B cell (primary cell): ENCODE measurements at regions not wholly inside any gene's neighbourhood (a gene's known extent, or its start where the extent isn't known, plus 50 kb on each side); places are given as distances from the start of the nearest gene placed in this dataset.

Experiments used
- ATAC-seq: fragments of 200-7000 bp; cut with Tn5 transposase; one replicate; pipeline ENCODE4 v1.10.0; 2021; ENCODE audit warnings: low read depth, mild to moderate bottlenecking, moderate number of reproducible peaks, moderate library complexity
- CTCF ChIA-PET: fragments of 350-600 bp; sonication (Branson Sonifier 250); formaldehyde crosslinking; loops from one replicate; lab custom pipeline; 2021; ENCODE audit warnings: antibody characterized with exemption, inconsistent platforms; lab: Charles Lee
- POLR2A ChIA-PET: fragments of 350-600 bp; sonication (Branson Sonifier 250); formaldehyde crosslinking; loops from one replicate; lab custom pipeline; 2021; ENCODE audit warnings: antibody characterized with exemption; lab: Charles Lee
- DNase-seq: peaks from one replicate; pipeline ENCODE4 v3.0.0; 2013
- H2AFZ ChIP-seq: 2 replicates; pipeline ENCODE4 v1.6.1; 2012; ENCODE audit warnings: mild to moderate bottlenecking, low read depth, low read length; ENCODE audit not compliant: insufficient read depth, poor library complexity, severe bottlenecking
- H3K27ac ChIP-seq, 2 donors: 1 replicate in 1 of 2; 2 replicates in 1 of 2; pipeline ENCODE4 v1.5.1; 2012 to 2013; ENCODE audit warnings: low read length in 2 of 2, mild to moderate bottlenecking in 2 of 2, moderate library complexity in 1 of 2
- H3K27me3 ChIP-seq, 4 experiments: fragments of 200-600 bp in 1 of 4; sonication (generic) in 1 of 4; replicated peaks in 1 of 4; 1 replicate in 2 of 4; 2 replicates in 2 of 4; pipeline versions ENCODE4 v1.6.1 to v1.7.0; 2013 to 2016; ENCODE audit warnings: low read length in 3 of 4, mild to moderate bottlenecking in 2 of 4, mixed read lengths in 1 of 4, moderate library complexity in 1 of 4; ENCODE audit not compliant: insufficient read depth in 4 of 4, control insufficient read depth in 3 of 4; ENCODE audit errors: control extremely low read depth in 1 of 4
- H3K36me3 ChIP-seq, 2 experiments: replicated peaks in 1 of 2; 1 replicate in 1 of 2; 2 replicates in 1 of 2; pipeline versions ENCODE4 v1.6.1 to v1.7.1; 2013; ENCODE audit warnings: low read length in 1 of 2; ENCODE audit not compliant: insufficient read depth in 2 of 2, control insufficient read depth in 1 of 2; ENCODE audit errors: control extremely low read depth in 1 of 2, extremely low read depth in 1 of 2
- H3K4me1 ChIP-seq, 2 donors: fragments of 200-600 bp in 1 of 2; sonication (generic) in 1 of 2; 1 replicate in 1 of 2; 2 replicates in 1 of 2; pipeline versions ENCODE4 v1.5.1 to v1.6.1; 2013 to 2017; ENCODE audit warnings: low read length in 2 of 2; ENCODE audit not compliant: control insufficient read depth in 2 of 2, insufficient read depth in 2 of 2
- H3K4me2 ChIP-seq: replicated peaks from 2 replicates; pipeline ENCODE3; 2012; ENCODE audit warnings: mild to moderate bottlenecking, low read depth, low read length; ENCODE audit not compliant: poor library complexity, severe bottlenecking
- H3K4me3 ChIP-seq, 5 experiments: fragments of 200-600 bp in 1 of 5; sonication (generic) in 1 of 5; 1 replicate in 3 of 5; 2 replicates in 2 of 5; pipeline versions ENCODE4 v1.5.1 to v1.7.0; 2011 to 2016; ENCODE audit warnings: low read length in 4 of 5, mild to moderate bottlenecking in 4 of 5, low read depth in 2 of 5, control low read depth in 1 of 5, moderate library complexity in 1 of 5; ENCODE audit not compliant: insufficient read depth in 1 of 5; ENCODE audit errors: control extremely low read depth in 1 of 5, extremely low read depth in 1 of 5
- H3K79me2 ChIP-seq: fragments of 200-600 bp; sonication (generic); one replicate; pipeline ENCODE4 v1.6.0; 2016; ENCODE audit warnings: low read length; ENCODE audit not compliant: control insufficient read depth, insufficient read depth
- H3K9ac ChIP-seq: fragments of 200-600 bp; sonication (generic); 2 replicates; pipeline ENCODE4 v1.6.1; 2017; ENCODE audit warnings: mild to moderate bottlenecking, low read length, moderate library complexity
- H3K9me3 ChIP-seq, 3 donors: one replicate each; pipeline versions ENCODE4 v1.6.1 to v1.7.1; 2013; ENCODE audit warnings: low read length in 2 of 3; ENCODE audit not compliant: control insufficient read depth in 2 of 3, insufficient read depth in 1 of 3; ENCODE audit errors: control extremely low read depth in 1 of 3
- H4K20me1 ChIP-seq: 2 replicates; pipeline ENCODE4 v1.6.0; 2012; ENCODE audit warnings: mild to moderate bottlenecking, low read length; ENCODE audit not compliant: insufficient read depth, control insufficient read depth, poor library complexity, severe bottlenecking
- H3K27ac Mint-ChIP-seq: one replicate; pipeline ENCODE4 v1.8.0; 2021; ENCODE audit warnings: mixed read lengths
- H3K27me3 Mint-ChIP-seq: one replicate; pipeline ENCODE4 v1.8.0; 2021; ENCODE audit warnings: mixed read lengths
- H3K4me1 Mint-ChIP-seq: one replicate; pipeline ENCODE4 v1.8.0; 2021; ENCODE audit warnings: mixed read lengths
- H3K4me3 Mint-ChIP-seq: one replicate; pipeline ENCODE4 v1.8.0; 2021; ENCODE audit warnings: mixed read lengths
- H3K9me3 Mint-ChIP-seq: one replicate; pipeline ENCODE4 v1.8.0; 2022; ENCODE audit warnings: mixed read lengths; ENCODE audit not compliant: insufficient read depth
- CTCF ChIP-seq: fragments of 200-600 bp; IDR thresholded peaks from one replicate; pipeline ENCODE4 v1.8.0; 2022; ENCODE audit warnings: antibody characterized with exemption, mild to moderate bottlenecking
- EZH2 ChIP-seq: IDR thresholded peaks from 2 replicates; pipeline ENCODE4 v1.6.1; 2012; ENCODE audit warnings: borderline replicate concordance, low read depth, mild to moderate bottlenecking, moderate library complexity, low read length; ENCODE audit not compliant: insufficient read depth, poor library complexity, severe bottlenecking
- WGBS: methylation state at CpG from one replicate; pipeline ENCODE4 v1.1.5; 2013; ENCODE audit warnings: missing lambda C conversion rate; ENCODE audit not compliant: insufficient coverage; 5-methylcytosine and 5-hydroxymethylcytosine counted together
- intact Hi-C: fragments of 100-400 bp; cut with micrococcal nuclease; formaldehyde crosslinking; loops from one replicate; pipeline ENCODE4 v1.10.0; 2022

- Mint-ChIP-seq H3K4me3 (no peak overlapping the region), H3K9me3 (peaks cover 14% of the 10 kb centered on the region), H3K4me1 (no peaks in the 10 kb centered on the region), H3K27ac (no peak overlapping the region), H3K27me3 (no peaks in the 10 kb centered on the region)
- POLR2A ChIA-PET, result no interaction called here
- Histone ChIP-seq H3K4me3 (no peak overlapping the region), H2AFZ (no peak overlapping the region), H3K36me3 (no peaks in the 10 kb centered on the region), H3K9ac (no peak overlapping the region), H3K4me2 (no peak overlapping the region), H3K9me3 (peaks cover 0 to 11% (median 10%) of the 10 kb centered on the region in 3 donors), H3K4me1 (no peaks in the 10 kb centered on the region), H3K27me3 (no peaks in the 10 kb centered on the region), H4K20me1 (no peaks in the 10 kb centered on the region), H3K27ac (no peak overlapping the region), H3K79me2 (no peaks in the 10 kb centered on the region)
- intact Hi-C loops, result no loop called here
- TF ChIP-seq EZH2, result no peak
- no peak for TF ChIP-seq CTCF
- DNase-seq (no peak), ATAC-seq (no peak)
- CTCF ChIA-PET, result no interaction called here
Measured at GRCh38 chr6:92752114-92752513, 667.2 kb downstream of the EPHA7 start.

- peaks cover 0 to 8% (median under 1%) of the 10 kb centered on the region in 3 donors for H3K9me3 ChIP-seq
- no peak overlapping the region for H3K9ac ChIP-seq
- CTCF ChIA-PET, result interaction anchor here (0.9 kb wide), 1 partner anchor 11 kb away, joined by 3 read pairs; no protein-coding TSS in a partner anchor
- Mint-ChIP-seq H3K4me3 (no peak overlapping the region), H3K4me1 (no peaks in the 10 kb centered on the region), H3K9me3 (peaks cover 14% of the 10 kb centered on the region), H3K27ac (no peak overlapping the region), H3K27me3 (no peaks in the 10 kb centered on the region)
- H4K20me1 ChIP-seq, result no peaks in the 10 kb centered on the region
- DNase-seq, result no peak
- no CpG with 5 or more reads among the region's 1 CpG for WGBS
- H3K36me3 ChIP-seq, result no peaks in the 10 kb centered on the region
- intact Hi-C loops, result no loop called here
- H3K4me3 ChIP-seq, result no peak overlapping the region
- no peaks in the 10 kb centered on the region for H3K27me3 ChIP-seq
- POLR2A ChIA-PET, result no interaction called here
- no peaks in the 10 kb centered on the region for H3K4me1 ChIP-seq
- no peak for TF ChIP-seq EZH2
- H3K4me2 ChIP-seq, result no peak overlapping the region
- H3K27ac ChIP-seq, result no peak overlapping the region
- ATAC-seq, result no peak
- no peak overlapping the region for H2AFZ ChIP-seq
- no peaks in the 10 kb centered on the region for H3K79me2 ChIP-seq
Measured at GRCh38 chr6:92748131-92748530, 671.2 kb downstream of the EPHA7 start.
